Hindlimb muscle (tissue), 1 donor: ENCODE measurements at regions not wholly inside any gene's neighbourhood (a gene's known extent, or its start where the extent isn't known, plus 50 kb on each side); places are given as distances from the start of the nearest gene placed in this dataset.
"Not testable (repeated sequence)": the region's sequence is repeated elsewhere in the genome, so short reads cannot be mapped to it uniquely, and the experiment has no call there.

Source experiments
- DNase-seq: peaks from one replicate; pipeline ENCODE4 v3.0.0-alpha.2; 2013

DNA sequence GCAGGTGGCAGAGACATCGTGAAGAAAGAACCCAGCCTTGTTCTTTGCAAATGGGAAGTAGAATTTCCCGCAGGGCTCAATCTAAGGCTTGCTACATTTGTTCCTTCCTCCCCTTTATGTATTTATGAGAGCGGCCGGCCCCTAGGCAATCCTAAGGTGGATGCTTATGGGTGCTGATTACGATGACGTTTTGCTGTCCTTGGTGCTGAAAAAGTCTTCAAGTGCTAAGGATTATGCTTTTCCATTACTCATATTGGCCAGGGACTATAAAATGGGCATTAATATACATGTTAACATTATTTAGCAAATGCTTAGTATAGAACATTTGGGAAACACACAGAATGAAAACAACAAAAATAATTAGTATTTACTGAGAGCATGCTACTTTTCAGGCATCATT lies 313.3 kb upstream of the XYLT1 start:
- peak; percentile 21 for DNase-seq

DNA sequence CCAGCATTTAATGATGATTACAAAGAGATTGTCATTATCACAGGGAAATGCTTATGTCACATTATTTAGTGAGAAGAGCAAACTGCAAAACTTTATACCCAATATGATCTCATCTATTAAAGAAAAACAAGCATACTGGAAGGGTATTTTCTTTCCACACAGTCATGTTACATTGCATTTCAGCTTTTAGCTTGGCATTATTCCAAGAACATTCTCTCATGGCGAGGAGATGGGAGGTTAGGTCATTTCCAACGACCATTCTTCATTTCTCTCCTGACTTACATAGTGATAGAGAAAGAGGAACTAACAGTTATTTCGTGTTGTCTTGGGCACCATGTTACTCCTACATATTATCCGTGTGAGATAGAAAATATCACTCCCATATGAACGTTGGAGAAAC lies 309.4 kb upstream of the XYLT1 start:
- DNase-seq: no peak

DNA sequence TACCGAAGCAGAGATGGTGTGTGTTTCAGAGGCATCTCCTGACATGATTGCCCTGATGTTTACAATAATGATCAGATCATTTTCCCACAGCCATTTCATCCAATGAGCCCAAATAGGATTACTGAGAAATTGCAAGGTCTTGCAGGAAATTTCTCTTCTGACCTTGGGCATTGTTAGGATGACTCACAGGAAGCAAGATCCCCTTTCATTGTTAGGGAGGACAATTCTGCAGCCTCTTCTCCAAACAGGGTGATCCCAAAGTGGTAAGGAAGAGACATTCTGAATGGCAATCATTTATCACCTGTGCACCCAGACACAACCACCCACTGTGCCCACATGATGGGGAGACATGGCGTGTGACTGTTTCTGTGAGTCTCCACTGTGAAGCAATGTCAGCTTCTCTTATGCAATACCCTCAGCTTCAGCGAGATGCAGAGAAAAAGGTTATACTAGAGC lies 306.7 kb upstream of the XYLT1 start:
- no peak for DNase-seq

DNA sequence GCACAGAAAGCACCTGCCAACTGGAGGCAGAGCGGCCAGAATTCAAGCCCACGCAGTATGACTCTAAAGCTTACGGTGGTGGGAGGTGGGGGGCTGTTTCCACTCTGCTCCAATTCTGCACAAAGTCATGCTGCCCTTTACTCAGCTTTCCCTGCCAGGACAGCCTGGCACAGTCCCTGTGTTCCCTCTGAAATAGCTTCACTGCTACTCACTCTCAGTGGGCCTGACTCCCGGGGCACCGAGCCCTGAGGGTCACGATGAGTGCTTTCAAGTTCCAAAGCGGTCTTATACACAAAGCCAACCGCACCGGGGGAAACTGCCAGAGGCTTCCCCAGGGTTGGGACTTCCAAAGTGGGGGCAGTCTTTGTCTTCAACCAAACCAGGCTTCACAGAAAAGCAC lies 306.1 kb upstream of the XYLT1 start:
- DNase-seq: no peak

DNA sequence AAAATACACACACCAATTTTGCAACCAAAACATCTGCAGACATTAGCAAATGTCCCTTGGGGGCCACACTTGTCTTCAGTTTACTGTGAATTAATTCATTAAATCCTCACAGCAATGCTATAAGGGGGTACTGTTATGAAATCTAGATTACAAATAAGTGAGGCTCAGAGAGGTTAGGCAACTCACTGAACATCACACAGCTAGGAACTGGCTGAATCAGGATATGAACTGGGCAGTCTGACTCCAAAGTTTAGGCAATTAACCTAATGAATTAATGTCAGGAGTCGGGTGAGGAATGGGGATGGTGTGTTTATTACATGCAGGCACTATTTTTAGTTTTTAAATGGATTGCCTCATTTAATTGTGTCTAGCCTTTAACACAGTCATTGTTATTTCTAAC lies 305.7 kb upstream of the XYLT1 start:
- no peak for DNase-seq

DNA sequence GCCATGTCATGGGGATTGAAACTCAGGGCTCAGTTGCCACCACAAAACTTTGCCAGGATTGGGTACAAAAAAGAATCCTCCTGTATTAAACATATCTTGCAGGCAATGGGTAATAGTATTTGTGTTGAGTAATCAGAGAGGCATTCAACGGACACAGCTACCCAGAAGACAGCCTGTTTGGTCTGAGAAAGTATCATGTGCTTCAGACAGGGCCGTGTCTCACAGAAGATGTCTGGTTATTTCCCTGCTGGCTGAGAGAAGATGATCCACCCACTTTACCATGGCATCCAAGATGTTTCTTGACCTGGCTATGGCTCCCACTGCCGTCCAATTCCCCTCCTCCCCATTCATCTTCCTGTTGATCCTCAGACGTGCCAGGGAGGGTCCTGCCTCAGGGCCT lies 304.3 kb upstream of the XYLT1 start:
- no peak for DNase-seq

DNA sequence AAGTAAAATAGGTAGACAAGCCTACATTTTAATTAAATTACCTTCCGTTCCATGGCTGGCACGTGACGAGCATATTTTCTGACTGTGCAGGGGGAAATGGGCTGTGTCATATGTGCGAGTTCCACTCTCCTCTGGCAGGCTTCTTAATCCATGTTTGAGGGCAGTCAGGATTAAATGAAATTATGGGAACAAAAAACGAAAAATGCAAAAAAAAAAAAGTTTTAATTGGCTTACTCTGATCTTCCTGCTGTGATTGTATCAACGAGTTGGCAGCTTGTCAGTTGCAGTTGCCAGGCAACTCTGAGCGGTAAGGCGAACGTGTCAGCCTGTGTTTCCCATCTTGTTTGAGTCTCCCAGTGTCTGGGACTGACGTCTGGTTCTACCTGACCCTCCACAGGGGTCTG lies 302.9 kb upstream of the XYLT1 start:
- DNase-seq: peak; percentile 4

DNA sequence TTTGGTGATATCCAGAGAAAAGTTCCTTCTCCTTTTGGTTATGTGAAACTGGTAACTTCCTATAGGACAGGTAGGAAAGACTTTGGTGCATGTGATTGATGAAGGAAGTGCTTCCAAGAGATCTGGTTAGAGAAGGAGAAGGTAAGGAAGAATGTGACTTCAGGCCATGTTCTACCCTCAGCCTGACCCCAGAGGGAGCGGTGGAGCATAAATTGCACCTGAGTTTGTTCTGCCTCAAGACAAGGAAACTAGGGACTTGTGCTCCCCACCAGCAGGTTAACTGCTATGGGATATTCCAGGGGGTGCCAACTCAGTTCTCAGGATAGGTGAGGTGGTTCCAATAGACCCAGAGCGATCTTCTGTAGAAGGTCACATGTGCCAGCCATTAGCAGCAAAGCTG lies 299.3 kb upstream of the XYLT1 start:
- no peak for DNase-seq

DNA sequence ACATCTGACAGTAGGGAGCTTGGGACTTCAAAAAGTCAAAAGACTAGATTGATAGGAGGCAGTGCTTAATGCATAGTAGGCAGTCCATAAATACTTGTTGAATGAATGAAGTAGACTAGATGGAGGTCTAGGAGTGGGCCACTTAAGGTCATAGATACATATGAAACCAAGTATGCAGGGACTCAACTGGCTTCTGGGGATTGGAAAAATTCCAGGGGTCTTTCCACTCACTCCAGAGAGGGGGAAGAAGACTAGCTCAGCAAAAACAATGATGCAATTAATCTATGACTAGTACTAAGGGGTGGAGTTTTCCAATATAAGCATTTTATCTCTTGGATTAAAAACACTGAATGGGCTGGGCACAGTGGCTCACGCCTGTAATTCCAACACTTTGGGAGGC lies 298.3 kb upstream of the XYLT1 start:
- DNase-seq: no peak

DNA sequence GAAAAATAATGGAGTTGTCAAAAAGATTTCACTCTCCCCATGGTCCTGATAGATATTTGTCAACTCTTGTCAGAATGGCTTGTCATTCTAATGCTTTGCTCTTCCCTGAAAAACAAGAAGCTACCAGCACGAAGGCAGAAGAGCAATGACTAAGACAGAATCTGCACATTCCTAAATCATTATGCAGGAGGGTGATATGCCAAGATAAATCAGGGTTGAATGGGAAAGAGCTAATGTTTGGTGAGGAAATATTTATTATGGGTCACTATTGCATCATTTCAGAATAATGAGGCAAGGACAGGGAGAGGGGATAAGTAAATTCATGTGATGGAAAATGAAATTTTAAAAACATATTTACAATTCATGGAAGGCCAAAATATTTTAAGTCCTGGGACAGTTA lies 297.5 kb upstream of the XYLT1 start:
- no peak for DNase-seq

DNA sequence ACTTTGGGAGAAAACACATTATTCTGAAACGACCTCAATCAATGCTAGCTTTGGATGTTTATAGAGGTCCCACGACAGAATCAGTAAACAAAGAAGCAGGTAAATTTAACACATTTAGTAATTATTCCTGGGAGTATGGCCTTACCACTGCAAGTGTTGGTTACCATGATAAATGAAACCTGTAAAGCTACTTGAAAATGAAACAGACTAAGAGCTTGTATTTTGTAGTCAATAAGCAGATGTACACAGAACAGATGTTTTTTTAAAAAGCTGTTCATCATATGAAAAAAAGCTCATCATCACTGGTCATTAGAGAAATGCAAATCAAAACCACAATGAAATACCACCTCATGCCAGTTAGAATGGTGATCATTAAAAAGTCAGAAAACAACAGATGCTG lies 295.3 kb upstream of the XYLT1 start:
- no peak for DNase-seq

DNA sequence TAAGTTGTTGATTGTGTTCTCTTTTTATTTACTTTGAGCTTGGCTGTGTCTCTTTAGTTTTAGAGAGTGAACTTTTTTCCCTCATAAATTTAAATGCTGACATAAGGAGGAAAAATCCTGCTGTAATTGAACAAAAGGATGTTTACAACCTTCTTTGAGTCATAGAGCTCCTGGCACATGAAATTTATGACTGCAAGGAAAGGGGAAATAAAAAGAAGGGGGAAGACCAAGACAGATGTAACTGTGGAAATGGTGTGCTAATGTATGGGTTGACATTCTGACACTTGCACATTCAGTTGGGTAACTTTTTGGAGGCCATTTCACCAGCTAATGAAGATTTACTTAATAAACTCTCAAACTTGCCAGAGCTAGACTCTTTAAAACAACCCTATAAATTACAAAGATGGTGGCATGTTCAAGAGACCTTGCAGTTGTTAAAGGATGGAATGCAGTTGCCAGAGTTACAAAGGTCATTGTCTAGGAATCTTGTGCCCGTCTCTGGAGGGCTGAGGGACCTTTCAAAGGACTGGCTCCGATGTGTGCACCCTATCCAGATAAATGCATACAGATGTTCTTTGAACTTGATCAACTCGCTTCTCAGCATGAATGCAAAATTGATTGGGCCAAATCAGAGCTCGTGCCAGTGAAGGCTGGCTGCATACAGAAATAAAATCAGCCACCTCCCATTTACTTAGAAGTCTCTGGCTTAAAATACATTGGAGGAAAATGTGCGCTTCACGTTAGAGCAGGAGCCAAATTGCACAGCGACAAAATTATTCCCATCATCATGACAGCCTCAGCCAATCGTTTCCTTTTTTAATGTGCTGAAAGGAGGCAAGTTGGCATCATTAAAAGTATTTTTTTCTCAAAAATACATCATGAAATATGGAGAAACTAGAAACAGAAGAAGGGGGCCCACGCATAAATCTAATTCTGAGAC lies 289.0 kb upstream of the XYLT1 start:
- DNase-seq: no peak

DNA sequence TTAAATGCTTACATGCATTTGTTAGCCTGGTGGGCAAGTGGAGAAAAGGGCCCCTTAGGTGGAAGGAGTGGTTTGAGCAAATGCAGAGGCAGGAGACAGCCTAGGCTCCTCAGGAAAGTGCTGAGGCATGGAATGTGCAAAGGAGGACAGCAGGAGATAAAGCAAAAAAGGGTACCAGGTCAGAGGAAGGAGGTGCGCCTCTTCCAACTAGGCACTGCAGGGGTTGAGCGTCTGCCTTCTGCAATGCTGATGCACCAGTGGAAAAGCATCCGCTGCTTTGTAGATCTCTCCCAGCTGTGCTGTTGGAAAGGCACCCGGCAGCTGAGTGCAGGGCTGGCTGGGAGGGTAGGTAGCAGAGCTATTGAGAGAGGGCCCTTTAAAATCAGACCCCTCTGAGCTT lies 287.0 kb upstream of the XYLT1 start:
- DNase-seq: no peak

DNA sequence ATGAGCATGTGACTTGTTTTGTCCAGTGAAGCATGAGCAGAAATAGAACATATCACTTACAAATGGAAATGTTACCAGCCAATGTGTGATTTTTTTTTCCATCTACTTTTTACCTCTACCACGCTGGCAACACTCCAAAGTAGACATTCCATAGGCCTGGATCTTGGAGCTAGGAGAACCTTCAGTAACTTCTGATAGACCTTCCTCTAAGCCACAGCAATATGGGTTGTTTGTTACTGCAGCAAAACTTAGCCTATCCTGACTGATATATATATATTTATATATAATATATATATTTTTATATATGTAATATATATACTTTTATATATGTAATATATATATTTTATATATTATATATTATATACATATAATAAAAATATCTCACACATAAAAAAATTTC lies 284.4 kb upstream of the XYLT1 start:
- no peak for DNase-seq

DNA sequence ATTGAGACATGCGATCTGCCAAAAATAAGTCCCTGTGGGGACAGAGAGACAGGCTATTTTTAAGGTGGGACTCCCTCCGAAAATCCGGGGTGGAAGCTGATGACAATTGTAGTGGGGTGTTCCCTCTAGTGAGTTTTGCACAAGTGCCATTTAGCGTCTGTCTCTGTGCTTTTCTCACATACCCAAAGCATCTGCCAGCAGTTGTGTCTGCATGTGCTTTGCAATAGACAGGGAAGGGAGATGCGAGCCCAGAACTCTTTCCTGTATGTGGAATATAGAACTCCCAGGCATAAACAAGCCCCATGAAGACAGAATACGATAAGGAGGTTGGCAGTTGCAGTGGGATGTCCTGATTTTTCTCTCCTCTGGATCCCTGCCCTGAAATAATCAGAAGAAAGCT lies 282.7 kb upstream of the XYLT1 start:
- DNase-seq: no peak

DNA sequence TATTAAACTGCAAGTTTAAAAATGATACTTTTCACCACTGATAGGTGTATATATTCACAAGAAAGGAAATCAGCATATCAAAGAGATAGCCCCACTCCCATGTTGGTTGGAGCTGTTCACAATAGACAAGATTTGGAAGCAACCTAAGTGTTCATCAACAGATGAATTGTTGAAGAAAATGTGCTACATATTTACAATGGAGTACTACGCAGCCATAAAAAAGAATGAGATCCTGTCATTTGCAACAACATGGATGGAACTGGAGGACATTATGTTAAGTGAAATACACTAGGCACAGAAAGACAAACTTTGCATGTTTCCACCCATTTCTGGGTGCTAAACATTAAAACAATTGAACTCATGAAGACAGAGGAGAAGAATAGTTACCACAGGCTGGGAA lies 278.9 kb upstream of the XYLT1 start:
- DNase-seq: no peak

DNA sequence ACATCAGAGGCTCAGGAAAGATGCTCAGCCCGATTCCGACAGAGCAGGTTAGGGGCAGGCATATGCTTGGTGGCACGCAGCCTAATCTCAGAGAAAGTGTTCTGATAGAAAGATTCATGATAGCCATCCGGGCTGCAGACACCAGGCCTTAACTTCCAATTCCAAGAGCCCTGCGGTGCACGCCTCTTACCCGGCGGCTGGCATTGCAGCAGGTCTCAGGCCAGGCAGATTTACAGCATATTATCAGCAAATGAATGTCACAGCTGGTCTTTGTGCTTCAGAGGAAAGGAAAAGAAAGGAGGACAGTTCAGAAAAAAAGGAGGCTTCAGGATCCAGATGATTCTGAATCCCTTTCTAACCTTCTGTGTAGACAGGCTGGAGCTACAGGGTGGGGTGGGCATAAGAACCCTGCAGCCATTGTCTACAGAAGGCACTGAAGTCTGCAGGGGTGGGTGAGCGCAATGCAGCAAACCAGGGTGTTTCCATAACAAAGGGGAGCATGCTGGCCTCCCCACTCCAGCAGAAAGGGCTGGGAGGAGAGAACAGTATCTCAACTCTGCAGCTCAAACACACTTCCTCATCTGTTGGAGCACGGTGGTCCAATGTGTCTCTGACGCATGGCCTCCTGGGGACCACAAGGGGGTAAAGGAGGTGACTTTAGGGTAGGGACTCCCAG lies 277.4 kb upstream of the XYLT1 start:
- DNase-seq: no peak

DNA sequence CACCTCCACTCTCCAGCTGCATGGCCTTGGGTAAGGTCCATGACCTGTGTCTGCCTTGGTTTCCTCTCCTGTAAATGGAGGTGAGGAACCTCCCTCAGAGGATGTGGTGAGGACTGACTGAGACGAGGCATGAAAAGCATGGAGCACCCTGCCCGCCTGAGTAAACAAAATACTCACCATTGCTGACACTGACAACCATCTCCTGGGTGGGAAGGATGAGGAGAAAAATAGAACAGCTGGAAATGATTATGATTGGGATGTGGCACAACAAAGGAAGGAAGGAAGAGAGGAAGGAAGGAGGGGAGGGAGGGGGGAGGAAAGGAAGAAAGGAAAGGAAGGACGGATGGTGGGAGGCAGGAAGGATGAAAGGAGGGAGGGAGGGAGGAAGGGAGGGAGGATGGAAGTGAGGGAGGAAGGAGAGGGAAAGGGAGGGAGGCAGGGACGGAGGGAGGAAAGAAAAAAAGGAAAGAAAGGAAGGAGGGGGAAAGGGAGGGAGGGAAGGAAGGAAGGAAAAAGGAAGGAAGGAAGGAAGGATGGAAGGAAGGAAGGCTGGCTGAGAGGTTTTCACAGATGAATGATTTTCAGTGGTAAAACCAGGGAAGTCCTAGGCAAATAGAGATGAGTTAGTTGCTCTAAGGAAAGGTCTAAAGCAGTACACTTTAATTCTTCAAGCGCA lies 276.5 kb upstream of the XYLT1 start:
- no peak for DNase-seq

DNA sequence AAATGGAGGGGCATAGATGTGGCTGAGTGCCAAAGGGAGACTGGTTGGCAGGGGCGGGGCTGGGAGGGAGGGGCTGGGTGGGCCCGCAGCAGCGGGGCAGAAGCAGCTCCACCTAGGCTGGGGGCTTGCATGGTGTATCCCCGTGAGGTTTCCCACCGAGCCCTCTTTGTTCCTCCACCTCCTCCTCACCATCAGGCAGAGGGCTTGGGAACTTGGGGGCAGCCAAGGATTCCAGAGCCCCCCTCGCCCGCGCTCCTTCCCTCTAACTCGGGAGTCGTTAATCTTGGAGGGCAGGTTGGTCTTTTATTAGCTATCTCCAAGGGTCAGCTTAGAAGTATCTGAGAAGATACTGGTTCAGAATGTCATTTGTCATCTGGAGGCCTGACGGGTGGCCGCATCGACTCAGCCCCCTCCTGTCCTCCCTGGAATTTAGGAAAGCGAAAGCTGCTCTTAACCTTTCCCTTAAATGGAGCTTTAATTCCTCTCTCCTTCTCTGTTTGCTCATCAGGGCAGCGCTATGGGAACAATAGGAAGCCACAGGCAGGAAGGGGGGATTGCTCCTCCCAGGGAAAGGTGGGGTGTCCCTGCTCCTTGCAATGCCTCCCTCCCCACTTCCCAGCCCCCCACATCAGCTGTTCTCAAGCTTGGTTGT lies 274.3 kb upstream of the XYLT1 start:
- DNase-seq: no peak

DNA sequence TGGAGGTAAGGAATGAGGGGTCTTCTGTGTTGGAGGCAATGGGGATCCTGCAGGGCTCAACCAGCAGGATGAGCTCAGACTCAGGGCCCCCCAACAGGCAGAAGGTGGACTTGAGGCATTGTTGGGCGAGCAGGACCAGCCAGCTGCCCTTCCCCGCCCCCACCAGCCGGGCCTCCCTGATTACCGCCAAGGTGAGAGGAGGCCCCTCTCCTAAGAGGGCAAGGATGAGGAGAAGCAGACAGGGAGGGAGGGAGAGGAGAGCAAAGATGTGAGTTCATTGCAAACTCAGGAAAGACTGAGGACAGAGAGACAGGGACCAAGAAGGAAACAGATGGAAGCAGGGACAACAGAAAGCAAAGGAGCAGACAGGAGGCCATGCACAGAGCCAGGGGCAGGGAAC lies 272.8 kb upstream of the XYLT1 start:
- DNase-seq: no peak

DNA sequence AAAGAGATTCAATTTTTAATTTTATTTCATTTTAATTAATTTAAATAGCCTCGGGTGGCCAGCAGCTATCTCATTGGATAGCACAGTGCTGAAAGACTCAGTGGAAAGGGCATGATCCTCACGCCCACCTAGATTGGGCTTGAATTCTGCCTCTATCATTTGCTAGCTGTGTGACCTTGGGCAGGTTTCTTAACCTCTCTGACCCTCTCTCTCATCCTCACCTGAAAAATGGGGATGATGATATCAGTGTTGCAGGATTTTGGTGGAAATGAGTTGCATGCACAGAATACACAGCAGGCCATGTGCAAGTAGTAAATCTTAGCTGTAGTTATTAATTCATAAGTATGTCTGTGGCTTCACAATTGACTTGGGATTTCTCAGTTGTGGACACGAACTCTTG lies 272.4 kb upstream of the XYLT1 start:
- no peak for DNase-seq

DNA sequence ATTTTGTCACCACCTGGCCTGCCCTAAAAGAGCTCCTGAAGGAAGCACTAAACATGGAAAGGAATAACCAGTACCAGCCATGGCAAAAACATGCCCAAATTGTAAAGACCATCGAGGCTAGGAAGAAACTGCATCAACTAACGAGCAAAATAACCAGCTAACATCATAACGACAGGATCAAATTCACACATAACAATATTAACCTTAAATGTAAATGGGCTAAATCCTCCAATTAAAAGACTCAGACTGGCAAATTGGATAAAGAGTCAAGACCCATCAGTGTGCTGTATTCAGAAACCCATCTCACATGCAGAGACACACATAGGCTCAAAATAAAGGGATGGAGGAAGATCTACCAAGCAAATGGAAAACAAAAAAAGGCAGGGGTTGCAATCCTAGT lies 264.3 kb upstream of the XYLT1 start:
- DNase-seq: not testable (repeated sequence)

DNA sequence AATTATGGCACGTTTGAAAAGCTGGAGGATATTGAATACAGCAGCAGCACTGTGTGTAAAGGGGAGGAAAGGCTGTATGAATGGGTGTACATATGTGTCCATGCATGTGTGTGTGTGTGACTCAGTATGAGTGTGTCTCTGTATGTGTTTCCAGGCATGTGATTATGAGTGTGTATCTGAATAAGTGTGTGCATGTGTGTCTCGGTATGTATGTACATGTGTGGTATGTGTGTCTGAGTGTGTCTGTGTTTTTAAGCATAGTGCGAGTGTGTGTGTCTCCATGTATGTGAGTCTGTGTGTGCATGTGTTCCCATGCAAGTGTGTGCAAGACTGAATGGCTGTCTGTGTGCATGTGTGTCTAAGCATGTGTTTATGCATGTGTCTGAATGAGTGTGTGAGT lies 259.1 kb upstream of the XYLT1 start:
- DNase-seq: no peak
